Fibroblast of the aortic adventitia (primary cell): ENCODE measurements at regions not wholly inside any gene's neighbourhood (a gene's known extent, or its start where the extent isn't known, plus 50 kb on each side); places are given as distances from the start of the nearest gene placed in this dataset.

Experiments
- DNase-seq: peaks from one replicate; pipeline ENCODE4 v3.0.0-alpha.2; 2010; ENCODE audit warnings: low read depth
- H3K4me3 ChIP-seq: 2 replicates; pipeline ENCODE4 v1.5.1; 2011; ENCODE audit warnings: low read depth, mild to moderate bottlenecking, control low read depth, low read length, moderate library complexity
- CTCF ChIP-seq: IDR thresholded peaks from 2 replicates; pipeline ENCODE4 v1.5.1; 2011; ENCODE audit warnings: mild to moderate bottlenecking, low read length, control low read depth, inconsistent platforms; ENCODE audit not compliant: insufficient read depth

DNA sequence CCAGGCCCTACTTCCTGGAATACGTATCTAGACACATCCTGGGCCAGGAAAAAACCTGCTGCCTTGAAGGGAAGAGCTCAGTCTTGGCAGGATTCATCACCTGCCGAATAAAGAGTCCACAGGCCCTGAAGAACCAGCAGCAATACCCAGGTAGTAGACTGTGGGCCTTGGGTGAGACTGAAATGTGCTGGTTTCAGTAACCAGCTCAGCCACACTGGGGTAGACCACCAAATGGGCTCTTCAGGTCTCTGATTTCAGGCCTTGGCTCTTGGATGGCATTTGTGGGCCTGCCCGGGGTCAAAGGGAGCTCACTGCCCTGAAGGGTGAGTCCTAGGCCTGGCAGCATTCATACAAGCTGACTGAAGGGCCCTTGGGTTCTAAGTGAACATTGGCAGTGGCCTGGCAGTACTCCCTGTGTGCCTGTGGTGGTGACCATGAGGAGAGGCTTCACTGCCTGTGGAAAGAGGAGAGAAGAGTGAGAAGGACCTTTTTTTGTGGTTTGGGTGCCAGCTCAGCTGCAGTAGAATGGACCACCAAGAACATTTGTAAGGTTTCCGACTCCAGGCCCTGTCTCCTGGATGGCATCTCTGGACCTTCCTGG lies 175.1 kb downstream of the ANKRD30B start:
- TF ChIP-seq CTCF: no peak
- no peak overlapping the region for H3K4me3 ChIP-seq

GRCh38 chr18:14924226-14924625 lies 176.3 kb downstream of the ANKRD30B start:
- TF ChIP-seq CTCF: no peak
- DNase-seq: peak; percentile 9

More for the DNA sequence above, 175.1 kb downstream of the ANKRD30B start:
- DNase-seq: no peak

GRCh38 chr18:14925281-14925709 lies 177.3 kb downstream of the ANKRD30B start:
- no peak for TF ChIP-seq CTCF
- DNase-seq: peak; percentile 64

More at GRCh38 chr18:14924226-14924625, 176.3 kb downstream of the ANKRD30B start:
- no peak overlapping the region for H3K4me3 ChIP-seq

DNA sequence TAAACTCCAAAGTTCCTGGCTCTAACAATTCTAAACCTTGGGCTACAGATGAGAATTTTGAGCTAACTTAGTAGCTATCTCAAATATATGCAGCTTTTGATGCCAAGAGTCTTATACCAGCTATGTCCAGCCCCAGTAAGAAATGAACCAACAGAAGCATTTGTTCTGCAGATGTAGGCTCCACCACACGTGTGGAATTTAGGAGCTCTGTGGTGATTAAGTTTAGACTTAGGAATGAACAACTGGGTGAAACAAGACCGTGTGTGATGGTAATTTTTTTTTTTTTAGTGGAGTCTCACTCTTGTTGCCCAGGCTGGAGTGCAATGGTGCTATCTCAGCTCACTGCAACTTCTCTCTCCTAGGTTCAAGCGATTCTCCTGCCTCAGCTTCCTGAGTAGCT lies 179.7 kb downstream of the ANKRD30B start:
- H3K4me3 ChIP-seq: no peak overlapping the region
- TF ChIP-seq CTCF: no peak
- no peak for DNase-seq

More at GRCh38 chr18:14925281-14925709, 177.3 kb downstream of the ANKRD30B start:
- H3K4me3 ChIP-seq: no peak overlapping the region

GRCh38 chr18:14928396-14928795 lies 180.4 kb downstream of the ANKRD30B start:
- no peak overlapping the region for H3K4me3 ChIP-seq
- no peak for DNase-seq
- TF ChIP-seq CTCF: no peak

- TF ChIP-seq CTCF: no peak
- no peak for DNase-seq
- H3K4me3 ChIP-seq: no peak overlapping the region
Observed at GRCh38 chr18:14930076-14930475, 182.1 kb downstream of the ANKRD30B start.

- DNase-seq: no peak
- H3K4me3 ChIP-seq: no peak overlapping the region
- no peak for TF ChIP-seq CTCF
Observed at GRCh38 chr18:14930576-14930975, 182.6 kb downstream of the ANKRD30B start.
